ENCODE measurements at regions not wholly inside any gene's neighbourhood (a gene's known extent, or its start where the extent isn't known, plus 50 kb on each side); places are given as distances from the start of the nearest gene placed in this dataset.

DNA sequence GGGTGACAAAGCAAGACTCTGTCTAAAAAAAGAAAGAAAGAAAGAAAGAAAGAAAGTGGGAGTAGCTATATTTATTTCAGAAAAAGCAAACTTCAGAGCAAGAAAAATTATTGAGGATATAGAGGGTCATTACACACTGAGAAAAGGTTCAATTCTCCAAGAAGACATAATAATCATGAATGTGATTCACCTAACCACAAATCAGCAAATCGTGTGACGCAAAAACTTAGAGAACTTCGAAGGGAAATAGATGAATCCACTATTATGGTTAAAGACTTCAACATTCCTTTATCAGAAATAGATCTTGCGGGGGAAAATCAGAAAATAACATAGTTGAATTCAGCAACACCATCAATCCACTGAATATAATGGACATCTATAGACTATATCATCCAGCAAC lies 219.3 kb upstream of the LDB2 start:
- ChIA-PET CTCF (no interaction called here), POLR2A (no interaction called here)
- no TSS peak for BruUV-seq (replicated peaks)

More for the DNA sequence above, 219.3 kb upstream of the LDB2 start:
- Histone ChIP-seq H3K4me1 (ENCODE audit: control insufficient read depth, insufficient read depth, low read length) (no peaks in the 10 kb centered on the region), H3K79me2 (ENCODE audit: control insufficient read depth, insufficient read depth, low read length) (no peaks in the 10 kb centered on the region), H4K20me1 (ENCODE audit: control insufficient read depth, insufficient read depth) (no peaks in the 10 kb centered on the region), H3K27me3 (replicated peaks in 1 of 2; ENCODE audit: control insufficient read depth in 2 of 2, insufficient read depth in 2 of 2, low read length in 1 of 2) (no peaks in the 10 kb centered on the region), H3K27ac (ENCODE audit: control insufficient read depth, insufficient read depth) (no peak overlapping the region), H3K9ac (ENCODE audit: control insufficient read depth, insufficient read depth, low read length) (no peak overlapping the region), H3K4me2 (ENCODE audit: control insufficient read depth, insufficient read depth) (no peak overlapping the region), H3K36me3 (ENCODE audit: control insufficient read depth in 2 of 2, insufficient read depth in 2 of 2, low read length in 1 of 2) (no peaks in the 10 kb centered on the region), H2AFZ (ENCODE audit: control insufficient read depth, low read depth, low read length) (no peak overlapping the region), H3K4me3 (no peak overlapping the region), H3K9me3 (replicated peaks; ENCODE audit: control insufficient read depth, insufficient read depth, low read length) (no peaks in the 10 kb centered on the region)
- ChIA-PET SMC1A (ENCODE audit: uncharacterized antibody, unreplicated experiment) (no interaction called here), RAD21 (ENCODE audit: unreplicated experiment) (no interaction called here)
- in situ Hi-C loops (cut with MboI): no loop called here
- intact Hi-C loops (cut with micrococcal nuclease; ENCODE audit: unreplicated experiment): no loop called here
- FAIRE-seq (no peak), DNase-seq (ENCODE audit: low read depth, low spot score) (no peak), ATAC-seq (no peak)
- WGBS (ENCODE audit: insufficient coverage, insufficient replicate concordance, low lambda C conversion rate, missing lambda C conversion rate): 41% methylated on average over 4 of the region's 4 CpGs
- TF ChIP-seq, protein P1, sequence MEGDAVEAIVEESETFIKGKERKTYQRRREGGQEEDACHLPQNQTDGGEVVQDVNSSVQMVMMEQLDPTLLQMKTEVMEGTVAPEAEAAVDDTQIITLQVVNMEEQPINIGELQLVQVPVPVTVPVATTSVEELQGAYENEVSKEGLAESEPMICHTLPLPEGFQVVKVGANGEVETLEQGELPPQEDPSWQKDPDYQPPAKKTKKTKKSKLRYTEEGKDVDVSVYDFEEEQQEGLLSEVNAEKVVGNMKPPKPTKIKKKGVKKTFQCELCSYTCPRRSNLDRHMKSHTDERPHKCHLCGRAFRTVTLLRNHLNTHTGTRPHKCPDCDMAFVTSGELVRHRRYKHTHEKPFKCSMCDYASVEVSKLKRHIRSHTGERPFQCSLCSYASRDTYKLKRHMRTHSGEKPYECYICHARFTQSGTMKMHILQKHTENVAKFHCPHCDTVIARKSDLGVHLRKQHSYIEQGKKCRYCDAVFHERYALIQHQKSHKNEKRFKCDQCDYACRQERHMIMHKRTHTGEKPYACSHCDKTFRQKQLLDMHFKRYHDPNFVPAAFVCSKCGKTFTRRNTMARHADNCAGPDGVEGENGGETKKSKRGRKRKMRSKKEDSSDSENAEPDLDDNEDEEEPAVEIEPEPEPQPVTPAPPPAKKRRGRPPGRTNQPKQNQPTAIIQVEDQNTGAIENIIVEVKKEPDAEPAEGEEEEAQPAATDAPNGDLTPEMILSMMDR (IDR thresholded peaks at IDR 0.05 in 2 of 3, conservative IDR thresholded peaks at IDR 0.05 in 1 of 3; ENCODE audit: control insufficient read depth in 2 of 3, extremely low read depth in 1 of 3, insufficient read depth in 1 of 3, low read depth in 3 of 3, low read length in 3 of 3): no peak
- TF ChIP-seq, protein P2, sequence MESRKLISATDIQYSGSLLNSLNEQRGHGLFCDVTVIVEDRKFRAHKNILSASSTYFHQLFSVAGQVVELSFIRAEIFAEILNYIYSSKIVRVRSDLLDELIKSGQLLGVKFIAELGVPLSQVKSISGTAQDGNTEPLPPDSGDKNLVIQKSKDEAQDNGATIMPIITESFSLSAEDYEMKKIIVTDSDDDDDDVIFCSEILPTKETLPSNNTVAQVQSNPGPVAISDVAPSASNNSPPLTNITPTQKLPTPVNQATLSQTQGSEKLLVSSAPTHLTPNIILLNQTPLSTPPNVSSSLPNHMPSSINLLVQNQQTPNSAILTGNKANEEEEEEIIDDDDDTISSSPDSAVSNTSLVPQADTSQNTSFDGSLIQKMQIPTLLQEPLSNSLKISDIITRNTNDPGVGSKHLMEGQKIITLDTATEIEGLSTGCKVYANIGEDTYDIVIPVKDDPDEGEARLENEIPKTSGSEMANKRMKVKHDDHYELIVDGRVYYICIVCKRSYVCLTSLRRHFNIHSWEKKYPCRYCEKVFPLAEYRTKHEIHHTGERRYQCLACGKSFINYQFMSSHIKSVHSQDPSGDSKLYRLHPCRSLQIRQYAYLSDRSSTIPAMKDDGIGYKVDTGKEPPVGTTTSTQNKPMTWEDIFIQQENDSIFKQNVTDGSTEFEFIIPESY (IDR thresholded peaks at IDR 0.05): no peak
